ENCODE measurements at regions not wholly inside any gene's neighbourhood (a gene's known extent, or its start where the extent isn't known, plus 50 kb on each side); places are given as distances from the start of the nearest gene placed in this dataset.
"Not testable (repeated sequence)": the region's sequence is repeated elsewhere in the genome, so short reads cannot be mapped to it uniquely, and the experiment has no call there.

DNA sequence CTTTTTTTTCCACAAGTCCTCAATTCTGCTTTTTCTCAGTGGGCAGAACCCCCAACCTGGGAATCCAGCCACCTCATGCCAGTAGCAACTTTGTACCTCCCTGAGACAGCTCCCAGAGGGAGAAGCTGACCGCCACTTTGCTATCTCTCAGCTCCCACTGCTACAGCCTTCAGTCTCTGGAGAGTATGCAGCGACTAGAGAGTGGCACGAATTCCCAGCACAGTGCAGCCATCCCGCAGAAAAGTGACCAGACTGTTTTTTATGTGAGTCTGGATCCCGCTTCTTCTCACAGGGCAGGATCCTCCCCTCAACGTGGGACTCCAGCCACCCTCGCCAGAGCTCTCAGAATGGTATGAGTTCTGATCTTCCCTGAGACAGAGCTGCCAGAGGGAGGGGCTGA lies 1234.6 kb downstream of the FAM133A start:
- H3K9me3 Mint-ChIP-seq = peaks cover 0 to 4% (median 2%) of the 10 kb centered on the region in 5 donors
- DNase-seq = no peak
- H3K27me3 Mint-ChIP-seq = no peaks in the 10 kb centered on the region
- Histone ChIP-seq H3K36me3 (ENCODE audit: insufficient read depth, low read length) (no peaks in the 10 kb centered on the region), H3K4me1 (ENCODE audit: insufficient read depth, low read length) (no peaks in the 10 kb centered on the region), H3K27me3 (ENCODE audit: insufficient read depth, low read length, poor library complexity, severe bottlenecking) (no peaks in the 10 kb centered on the region), H3K4me3 (ENCODE audit: low read length) (no peak overlapping the region), H3K9me3 (ENCODE audit: low read length) (no peaks in the 10 kb centered on the region), H3K27ac (ENCODE audit: low read depth, low read length) (no peak overlapping the region)
- H3K4me1 Mint-ChIP-seq = no peaks in the 10 kb centered on the region
- H3K4me3 Mint-ChIP-seq = no peak overlapping the region
- POLR2A ChIA-PET = no interaction called here
- CTCF ChIA-PET = no interaction called here
- H3K27ac Mint-ChIP-seq = no peak overlapping the region
- H3K36me3 Mint-ChIP-seq = no peaks in the 10 kb centered on the region

DNA sequence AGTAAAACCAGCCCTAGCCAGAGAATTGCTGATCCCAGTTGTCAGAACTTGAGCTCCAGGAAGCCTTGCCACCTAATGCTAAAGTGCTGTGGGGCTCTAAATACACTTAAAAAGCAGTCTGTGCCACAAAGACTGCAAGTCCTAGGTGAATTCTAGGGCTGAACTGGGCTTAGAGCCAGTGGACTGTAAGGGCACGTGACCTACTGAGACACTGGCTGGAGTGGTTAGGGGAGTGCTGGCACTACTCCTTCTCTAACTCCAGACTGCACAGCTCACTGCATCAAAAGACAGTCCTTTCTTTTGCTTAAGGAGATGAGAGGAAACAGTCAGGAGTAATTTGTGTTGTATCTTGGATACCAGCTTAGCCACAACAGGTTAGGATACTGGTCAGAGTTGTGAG lies 1240.2 kb downstream of the FAM133A start:
- no peaks in the 10 kb centered on the region for H3K36me3 ChIP-seq (ENCODE audit: insufficient read depth, low read length)
- no peak overlapping the region for H3K27ac ChIP-seq (ENCODE audit: low read depth, low read length)
- H3K4me3 Mint-ChIP-seq = no peak overlapping the region
- H3K27ac Mint-ChIP-seq = no peak overlapping the region
- no peaks in the 10 kb centered on the region for H3K4me1 ChIP-seq (ENCODE audit: insufficient read depth, low read length)
- H3K9me3 ChIP-seq (ENCODE audit: low read length) = no peaks in the 10 kb centered on the region
- H3K27me3 ChIP-seq (ENCODE audit: insufficient read depth, low read length, poor library complexity, severe bottlenecking) = no peaks in the 10 kb centered on the region
- POLR2A ChIA-PET = no interaction called here
- H3K36me3 Mint-ChIP-seq = no peaks in the 10 kb centered on the region
- CTCF ChIA-PET = no interaction called here
- H3K4me3 ChIP-seq (ENCODE audit: low read length) = no peak overlapping the region
- no peak for DNase-seq
- no peaks in the 10 kb centered on the region for H3K4me1 Mint-ChIP-seq
- H3K27me3 Mint-ChIP-seq = no peaks in the 10 kb centered on the region
- peaks cover 0 to 4% (median 0%) of the 10 kb centered on the region in 5 donors for H3K9me3 Mint-ChIP-seq

DNA sequence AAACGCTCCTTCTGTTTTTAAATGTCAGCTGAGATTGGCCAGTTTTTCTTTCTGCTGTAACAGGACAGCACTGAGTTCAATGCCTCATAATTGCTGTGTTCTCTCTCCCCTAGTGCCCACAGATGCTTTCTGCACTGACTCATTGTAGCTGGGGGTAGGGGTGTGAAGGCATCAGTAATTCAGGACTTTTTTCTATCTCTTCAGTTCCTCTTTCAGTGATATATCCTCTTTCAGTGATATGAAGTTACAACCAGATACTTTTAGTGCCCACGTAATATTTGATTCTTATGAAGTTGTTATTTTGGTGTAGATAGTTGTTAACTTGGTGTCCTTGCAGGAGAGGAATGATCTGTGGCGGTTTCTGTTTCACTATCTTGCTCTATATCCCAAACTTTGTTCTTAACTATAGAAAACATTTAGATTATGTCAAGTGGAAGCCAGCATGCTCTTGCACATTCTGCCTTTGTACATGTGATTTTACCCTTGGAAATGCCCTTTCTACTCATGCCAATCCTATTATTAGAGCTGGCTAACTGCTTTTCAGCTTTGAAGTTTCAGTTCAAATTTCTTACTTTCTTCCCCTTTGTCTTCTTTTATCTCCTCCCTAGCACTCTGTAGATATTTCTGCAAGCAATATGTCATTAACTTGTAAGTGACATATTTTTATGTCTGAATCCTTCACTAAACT lies 1258.4 kb downstream of the FAM133A start:
- no peaks in the 10 kb centered on the region for H3K4me1 ChIP-seq (ENCODE audit: insufficient read depth, low read length)
- H3K27ac ChIP-seq (ENCODE audit: low read depth, low read length) = no peak overlapping the region
- no peaks in the 10 kb centered on the region for H3K27me3 ChIP-seq (ENCODE audit: insufficient read depth, low read length, poor library complexity, severe bottlenecking)
- no peaks in the 10 kb centered on the region for H3K36me3 ChIP-seq (ENCODE audit: insufficient read depth, low read length)
- no peak overlapping the region for H3K27ac Mint-ChIP-seq
- no peak for DNase-seq
- no peaks in the 10 kb centered on the region for H3K9me3 ChIP-seq (ENCODE audit: low read length)
- no peaks in the 10 kb centered on the region for H3K9me3 Mint-ChIP-seq
- no peak overlapping the region for H3K4me3 ChIP-seq (ENCODE audit: low read length)
- ChIA-PET CTCF (no interaction called here), POLR2A (no interaction called here)
- no peaks in the 10 kb centered on the region for H3K36me3 Mint-ChIP-seq
- H3K4me1 Mint-ChIP-seq = no peaks in the 10 kb centered on the region
- H3K4me3 Mint-ChIP-seq = no peak overlapping the region
- H3K27me3 Mint-ChIP-seq = no peaks in the 10 kb centered on the region

DNA sequence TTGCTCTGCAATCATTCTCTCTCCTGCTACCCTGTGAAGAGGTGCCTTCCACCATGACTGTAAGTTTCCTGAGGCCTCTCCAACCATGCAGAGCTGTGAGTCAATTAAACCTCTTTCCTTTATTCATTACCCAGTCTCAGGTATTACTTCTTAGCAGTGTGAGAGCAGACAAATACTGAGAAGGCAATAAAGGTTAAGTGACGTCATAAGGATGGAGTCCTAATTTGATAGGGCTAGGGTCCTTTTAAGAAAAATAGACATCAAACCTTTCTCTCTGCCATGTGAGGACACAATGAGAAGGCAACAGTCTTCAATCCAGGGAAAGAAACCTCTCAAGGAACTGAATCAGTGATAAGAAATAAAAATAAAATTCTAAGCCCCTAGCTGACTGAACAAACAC lies 1262.7 kb downstream of the FAM133A start:
- CTCF ChIA-PET = no interaction called here
- H3K27me3 ChIP-seq (ENCODE audit: insufficient read depth, low read length, poor library complexity, severe bottlenecking) = no peaks in the 10 kb centered on the region
- DNase-seq = no peak
- H3K27ac Mint-ChIP-seq = no peak overlapping the region
- H3K36me3 Mint-ChIP-seq = no peaks in the 10 kb centered on the region
- peaks cover 0 to 2% (median 0%) of the 10 kb centered on the region in 5 donors for H3K9me3 Mint-ChIP-seq
- H3K9me3 ChIP-seq (ENCODE audit: low read length) = no peaks in the 10 kb centered on the region
- no peaks in the 10 kb centered on the region for H3K27me3 Mint-ChIP-seq
- no peak overlapping the region for H3K27ac ChIP-seq (ENCODE audit: low read depth, low read length)
- POLR2A ChIA-PET = no interaction called here
- no peaks in the 10 kb centered on the region for H3K36me3 ChIP-seq (ENCODE audit: insufficient read depth, low read length)
- H3K4me3 ChIP-seq (ENCODE audit: low read length) = no peak overlapping the region
- no peaks in the 10 kb centered on the region for H3K4me1 Mint-ChIP-seq
- no peak overlapping the region for H3K4me3 Mint-ChIP-seq
- H3K4me1 ChIP-seq (ENCODE audit: insufficient read depth, low read length) = no peaks in the 10 kb centered on the region

DNA sequence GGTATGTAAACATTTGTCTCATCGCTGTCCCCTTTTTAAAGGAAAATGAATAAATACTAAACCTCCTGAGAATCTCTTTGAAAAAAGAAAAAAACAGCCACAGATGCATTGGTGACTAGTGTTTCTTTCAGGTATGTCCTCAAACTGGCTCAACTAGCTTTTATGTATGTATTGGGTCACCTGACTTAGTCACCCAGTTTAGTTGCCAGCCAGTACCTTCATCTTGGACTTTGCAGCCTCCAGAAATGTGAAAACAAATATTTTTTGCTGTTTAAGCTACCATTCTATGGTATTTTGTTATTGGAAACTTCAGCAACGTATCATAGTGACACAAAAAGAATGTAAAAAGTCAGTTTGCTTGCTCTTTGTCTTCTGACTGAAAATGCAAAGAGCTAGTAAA lies 1263.5 kb downstream of the FAM133A start:
- Mint-ChIP-seq H3K4me3 (no peak overlapping the region), H3K27ac (no peak overlapping the region), H3K4me1 (no peaks in the 10 kb centered on the region), H3K27me3 (peaks cover 0 to 1% of the 10 kb centered on the region in 2 donors), H3K9me3 (peaks cover 0 to 2% (median 0%) of the 10 kb centered on the region in 5 donors), H3K36me3 (no peaks in the 10 kb centered on the region)
- Histone ChIP-seq H3K4me1 (ENCODE audit: insufficient read depth, low read length) (no peaks in the 10 kb centered on the region), H3K27ac (ENCODE audit: low read depth, low read length) (no peak overlapping the region), H3K9me3 (ENCODE audit: low read length) (no peaks in the 10 kb centered on the region), H3K4me3 (ENCODE audit: low read length) (no peak overlapping the region), H3K36me3 (ENCODE audit: insufficient read depth, low read length) (no peaks in the 10 kb centered on the region), H3K27me3 (ENCODE audit: insufficient read depth, low read length, poor library complexity, severe bottlenecking) (no peaks in the 10 kb centered on the region)
- no peak for DNase-seq
- CTCF ChIA-PET = no interaction called here
- POLR2A ChIA-PET = no interaction called here

DNA sequence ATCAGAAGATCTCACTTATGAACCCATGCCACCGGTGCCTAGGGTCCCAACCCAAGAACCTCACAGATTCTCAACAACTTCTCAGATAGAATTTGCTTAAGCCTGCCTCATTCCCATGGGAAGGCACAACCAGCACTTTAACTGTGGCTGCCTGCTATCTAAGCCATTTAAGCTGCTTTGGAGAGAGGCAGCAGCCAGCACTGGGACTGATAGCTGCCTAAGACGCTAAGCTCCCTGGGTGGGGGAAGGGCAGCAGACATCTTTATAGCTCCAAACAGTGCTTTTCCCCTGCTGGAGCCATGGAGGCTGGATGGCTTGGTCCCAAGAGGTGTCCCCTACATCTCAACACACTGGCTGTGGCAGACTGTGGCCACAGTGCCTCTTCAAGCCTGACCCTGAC lies 1268.6 kb downstream of the FAM133A start:
- H3K4me3 Mint-ChIP-seq = no peak overlapping the region
- no peak overlapping the region for H3K27ac Mint-ChIP-seq

DNA sequence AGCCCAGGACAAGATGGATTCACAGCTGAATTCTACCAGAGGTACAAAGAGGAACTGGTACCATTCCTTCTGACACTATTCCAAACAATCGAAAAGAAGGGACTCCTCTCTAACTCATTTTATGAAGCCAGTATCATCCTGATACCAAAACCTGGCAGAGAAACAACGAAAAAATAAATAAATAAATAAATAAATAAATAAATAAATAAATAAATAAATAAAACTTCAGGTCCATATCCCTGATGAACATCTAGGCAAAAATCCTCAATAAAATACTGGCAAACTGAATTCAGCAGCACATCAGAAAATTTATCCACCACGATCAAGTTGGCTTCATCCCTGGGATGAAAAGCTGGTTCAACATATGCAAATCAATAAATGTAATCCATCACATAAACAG lies 1272.1 kb downstream of the FAM133A start:
- H3K36me3 ChIP-seq (ENCODE audit: insufficient read depth, low read length); H3K9me3 Mint-ChIP-seq; H3K27me3 Mint-ChIP-seq; H3K27ac ChIP-seq (ENCODE audit: low read depth, low read length); H3K4me1 ChIP-seq (ENCODE audit: insufficient read depth, low read length); CTCF ChIA-PET; POLR2A ChIA-PET; H3K9me3 ChIP-seq (ENCODE audit: low read length); H3K4me3 ChIP-seq (ENCODE audit: low read length); H3K27ac Mint-ChIP-seq; H3K4me3 Mint-ChIP-seq; H3K4me1 Mint-ChIP-seq; DNase-seq; H3K36me3 Mint-ChIP-seq; H3K27me3 ChIP-seq (ENCODE audit: insufficient read depth, low read length, poor library complexity, severe bottlenecking): not testable (repeated sequence)

More for the DNA sequence above, 1268.6 kb downstream of the FAM133A start:
- no peaks in the 10 kb centered on the region for H3K4me1 Mint-ChIP-seq
- Histone ChIP-seq H3K27me3 (ENCODE audit: insufficient read depth, low read length, poor library complexity, severe bottlenecking) (no peaks in the 10 kb centered on the region), H3K9me3 (ENCODE audit: low read length) (no peaks in the 10 kb centered on the region), H3K27ac (ENCODE audit: low read depth, low read length) (no peak overlapping the region), H3K4me3 (ENCODE audit: low read length) (no peak overlapping the region), H3K36me3 (ENCODE audit: insufficient read depth, low read length) (no peaks in the 10 kb centered on the region), H3K4me1 (ENCODE audit: insufficient read depth, low read length) (no peaks in the 10 kb centered on the region)
- CTCF ChIA-PET = no interaction called here
- peaks cover 0 to 7% (median 3%) of the 10 kb centered on the region in 5 donors for H3K9me3 Mint-ChIP-seq
- no peaks in the 10 kb centered on the region for H3K36me3 Mint-ChIP-seq
- POLR2A ChIA-PET = no interaction called here
- DNase-seq = no peak
- H3K27me3 Mint-ChIP-seq = peaks cover 0 to 3% of the 10 kb centered on the region in 2 donors

DNA sequence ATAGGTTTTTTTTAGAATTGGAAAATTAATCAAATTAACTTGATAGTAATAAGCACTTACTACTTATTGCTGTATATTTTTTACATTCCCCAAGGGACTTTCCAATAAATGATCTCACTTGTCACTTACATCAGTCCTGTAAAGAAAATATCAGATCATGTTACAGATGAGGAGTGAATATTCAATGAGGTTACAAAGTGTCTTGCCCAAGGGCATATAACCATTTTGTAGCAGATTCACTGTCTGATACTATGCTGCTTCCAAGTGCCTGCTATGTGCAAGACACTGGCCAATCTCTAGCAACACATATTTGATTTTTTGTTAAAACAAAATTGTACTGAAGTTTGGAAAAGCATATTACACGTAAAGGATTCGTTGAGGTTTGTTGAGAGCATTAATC lies 1287.7 kb downstream of the FAM133A start:
- peaks cover 0 to 2% of the 10 kb centered on the region in 2 donors for H3K27me3 Mint-ChIP-seq
- ChIA-PET CTCF (no interaction called here), POLR2A (no interaction called here)
- no peak overlapping the region for H3K4me3 Mint-ChIP-seq
- Histone ChIP-seq H3K4me1 (ENCODE audit: insufficient read depth, low read length) (no peaks in the 10 kb centered on the region), H3K27ac (ENCODE audit: low read depth, low read length) (no peak overlapping the region), H3K9me3 (ENCODE audit: low read length) (no peaks in the 10 kb centered on the region), H3K27me3 (ENCODE audit: insufficient read depth, low read length, poor library complexity, severe bottlenecking) (no peaks in the 10 kb centered on the region), H3K36me3 (ENCODE audit: insufficient read depth, low read length) (no peaks in the 10 kb centered on the region), H3K4me3 (ENCODE audit: low read length) (no peak overlapping the region)
- no peaks in the 10 kb centered on the region for H3K4me1 Mint-ChIP-seq
- peaks cover 0 to 6% (median 2%) of the 10 kb centered on the region in 5 donors for H3K9me3 Mint-ChIP-seq
- H3K27ac Mint-ChIP-seq = no peak overlapping the region
- H3K36me3 Mint-ChIP-seq = no peaks in the 10 kb centered on the region
- DNase-seq = no peak

DNA sequence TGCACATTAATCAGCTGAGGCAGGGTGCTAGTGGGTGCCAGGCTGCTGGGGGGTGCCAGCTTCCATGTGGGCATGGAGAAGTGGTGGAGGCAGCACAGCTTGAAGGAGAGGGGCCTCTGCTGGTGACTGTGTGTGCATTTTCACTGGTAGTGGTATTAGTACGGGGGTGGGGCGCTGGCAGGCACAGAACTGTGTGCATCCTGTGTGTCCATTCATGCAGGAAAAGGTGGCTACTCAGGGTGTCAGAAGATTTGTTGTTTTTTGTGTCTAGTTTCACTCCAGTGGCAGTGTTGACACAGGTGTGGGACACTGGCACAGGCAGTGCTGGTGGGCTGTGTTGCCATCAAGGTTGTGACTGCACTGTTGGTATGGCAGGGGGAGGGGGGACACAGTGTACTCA lies 1303.6 kb downstream of the FAM133A start:
- Histone ChIP-seq H3K36me3 (ENCODE audit: insufficient read depth, low read length) (no peaks in the 10 kb centered on the region), H3K9me3 (ENCODE audit: low read length) (no peaks in the 10 kb centered on the region), H3K4me1 (ENCODE audit: insufficient read depth, low read length) (no peaks in the 10 kb centered on the region), H3K4me3 (ENCODE audit: low read length) (no peak overlapping the region), H3K27me3 (ENCODE audit: insufficient read depth, low read length, poor library complexity, severe bottlenecking) (no peaks in the 10 kb centered on the region), H3K27ac (ENCODE audit: low read depth, low read length) (no peak overlapping the region)
- no peaks in the 10 kb centered on the region for H3K4me1 Mint-ChIP-seq
- CTCF ChIA-PET = no interaction called here
- no peaks in the 10 kb centered on the region for H3K36me3 Mint-ChIP-seq
- no peak for DNase-seq
- H3K27me3 Mint-ChIP-seq = peaks cover 0 to 6% of the 10 kb centered on the region in 2 donors
- no peak overlapping the region for H3K4me3 Mint-ChIP-seq
- H3K9me3 Mint-ChIP-seq = peaks cover 0 to 16% (median 5%) of the 10 kb centered on the region in 5 donors
- H3K27ac Mint-ChIP-seq = no peak overlapping the region
- POLR2A ChIA-PET = no interaction called here

All from CD8-positive, alpha-beta memory T cell (primary cell).